Lower lobe of right lung (tissue), 2 donors: ENCODE measurements at regions not wholly inside any gene's neighbourhood (a gene's known extent, or its start where the extent isn't known, plus 50 kb on each side); places are given as distances from the start of the nearest gene placed in this dataset.

Experiments used
- ATAC-seq, 2 donors: fragments of 200-7000 bp; cut with Tn5 transposase; one replicate each; pipeline ENCODE4 v1.9.1; 2020 to 2022; ENCODE audit warnings: mild to moderate bottlenecking in 2 of 2, moderate library complexity in 2 of 2
- DNase-seq: peaks from one replicate; pipeline ENCODE4 v3.0.0-alpha.2; 2020
- H3K27ac ChIP-seq: fragments of 200-600 bp; one replicate; pipeline ENCODE4 v1.8.0; 2022
- H3K27me3 ChIP-seq: fragments of 200-600 bp; one replicate; pipeline ENCODE4 v1.8.0; 2022; ENCODE audit warnings: low read depth
- H3K36me3 ChIP-seq: fragments of 200-600 bp; one replicate; pipeline ENCODE4 v1.8.0; 2022; ENCODE audit warnings: mild to moderate bottlenecking
- H3K4me1 ChIP-seq: fragments of 200-600 bp; one replicate; pipeline ENCODE4 v1.8.0; 2022
- H3K4me3 ChIP-seq: fragments of 200-600 bp; one replicate; pipeline ENCODE4 v1.8.0; 2022; ENCODE audit warnings: mild to moderate bottlenecking
- H3K9me3 ChIP-seq: fragments of 200-600 bp; one replicate; pipeline ENCODE4 v1.8.0; 2022
- intact Hi-C: fragments of 100-400 bp; cut with DNase I; formaldehyde crosslinking; loops from one replicate; pipeline ENCODE4 v1.11.0; 2022
- TF ChIP-seq, protein P1 (sequence below): fragments of 200-600 bp; IDR thresholded peaks from one replicate; pipeline ENCODE4 v1.8.0; 2022; ENCODE audit warnings: antibody characterized with exemption, mild to moderate bottlenecking
- donor health status: DM: no; HTN: yes; CAD: no; lungs with severe emphysema.

DNA sequence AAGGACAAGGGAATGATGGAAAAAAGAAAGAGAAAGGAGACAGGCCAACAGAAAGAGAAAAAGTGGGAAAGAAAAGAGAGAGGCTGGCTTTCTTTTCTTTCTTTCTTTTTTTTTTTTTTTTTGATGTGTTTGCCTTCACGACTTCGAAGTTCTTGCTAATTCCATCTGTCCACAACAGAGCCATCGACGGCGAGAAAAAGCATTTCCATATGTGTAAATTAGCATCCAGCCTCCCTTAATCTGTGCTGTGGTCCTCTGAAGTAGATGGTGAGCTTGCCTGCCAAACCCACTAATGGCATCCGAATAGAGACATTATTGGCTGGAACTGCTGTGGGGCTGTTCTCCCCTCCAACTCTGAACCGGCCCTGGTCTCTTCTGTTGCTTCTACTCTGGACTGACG, 997.4 kb downstream of the BCL11B start:
- no peaks in the 10 kb centered on the region for H3K36me3 ChIP-seq
- H3K9me3 ChIP-seq = no peaks in the 10 kb centered on the region
- H3K4me3 ChIP-seq = no peak overlapping the region
- ATAC-seq (no peak), DNase-seq (no peak)
- TF ChIP-seq, protein P1, sequence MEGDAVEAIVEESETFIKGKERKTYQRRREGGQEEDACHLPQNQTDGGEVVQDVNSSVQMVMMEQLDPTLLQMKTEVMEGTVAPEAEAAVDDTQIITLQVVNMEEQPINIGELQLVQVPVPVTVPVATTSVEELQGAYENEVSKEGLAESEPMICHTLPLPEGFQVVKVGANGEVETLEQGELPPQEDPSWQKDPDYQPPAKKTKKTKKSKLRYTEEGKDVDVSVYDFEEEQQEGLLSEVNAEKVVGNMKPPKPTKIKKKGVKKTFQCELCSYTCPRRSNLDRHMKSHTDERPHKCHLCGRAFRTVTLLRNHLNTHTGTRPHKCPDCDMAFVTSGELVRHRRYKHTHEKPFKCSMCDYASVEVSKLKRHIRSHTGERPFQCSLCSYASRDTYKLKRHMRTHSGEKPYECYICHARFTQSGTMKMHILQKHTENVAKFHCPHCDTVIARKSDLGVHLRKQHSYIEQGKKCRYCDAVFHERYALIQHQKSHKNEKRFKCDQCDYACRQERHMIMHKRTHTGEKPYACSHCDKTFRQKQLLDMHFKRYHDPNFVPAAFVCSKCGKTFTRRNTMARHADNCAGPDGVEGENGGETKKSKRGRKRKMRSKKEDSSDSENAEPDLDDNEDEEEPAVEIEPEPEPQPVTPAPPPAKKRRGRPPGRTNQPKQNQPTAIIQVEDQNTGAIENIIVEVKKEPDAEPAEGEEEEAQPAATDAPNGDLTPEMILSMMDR = no peak
- H3K27ac ChIP-seq = no peak overlapping the region
- intact Hi-C loops = no loop called here
- no peaks in the 10 kb centered on the region for H3K27me3 ChIP-seq
- H3K4me1 ChIP-seq = no peaks in the 10 kb centered on the region

DNA sequence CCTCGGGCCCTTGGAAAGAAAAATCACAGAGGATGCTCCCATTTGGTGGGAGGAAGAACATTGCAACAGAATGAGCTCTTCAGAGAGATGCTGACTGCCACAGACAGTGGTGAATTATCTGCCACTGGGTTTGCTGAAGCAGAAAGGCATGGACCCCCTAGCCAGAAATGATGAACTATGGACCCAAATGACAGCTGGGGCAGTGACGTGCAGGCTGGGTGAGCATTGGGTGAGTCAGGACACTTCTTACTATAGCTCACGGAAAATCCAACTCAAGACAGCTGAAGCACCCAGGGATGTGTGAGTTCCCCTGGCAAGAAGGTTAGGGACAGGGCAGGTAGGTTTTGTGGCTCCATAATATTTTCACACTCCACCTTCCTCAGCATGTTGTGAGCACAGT, 993.2 kb downstream of the BCL11B start:
- H3K36me3 ChIP-seq = no peaks in the 10 kb centered on the region
- DNase-seq (no peak), ATAC-seq (no peak)
- no peaks in the 10 kb centered on the region for H3K4me1 ChIP-seq
- no peaks in the 10 kb centered on the region for H3K9me3 ChIP-seq
- H3K27me3 ChIP-seq = no peaks in the 10 kb centered on the region
- intact Hi-C loops = no loop called here
- TF ChIP-seq, protein P1 = no peak
- H3K4me3 ChIP-seq = no peak overlapping the region
- H3K27ac ChIP-seq = no peak overlapping the region

DNA sequence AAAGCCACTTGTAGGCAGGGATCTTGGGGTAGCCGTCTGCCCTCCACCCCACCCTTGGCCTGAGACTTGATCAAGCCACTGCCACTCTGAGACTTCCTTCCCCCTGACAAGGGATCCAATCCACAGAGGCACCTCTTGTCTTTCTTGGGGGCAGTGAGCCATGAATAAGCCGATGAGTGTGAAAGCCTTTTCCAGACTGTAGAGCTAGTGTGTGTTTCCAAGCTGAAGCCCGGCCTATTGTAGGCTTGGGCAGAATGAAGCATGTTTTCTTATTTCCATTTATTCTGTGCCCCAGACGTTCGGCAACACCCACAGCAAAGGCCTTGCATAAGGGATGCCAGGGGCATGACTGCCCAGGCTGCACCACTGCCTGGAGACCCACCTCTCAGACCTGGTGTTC, 991.6 kb downstream of the BCL11B start:
- DNase-seq (no peak), ATAC-seq (no peak)
- H3K4me3 ChIP-seq = no peak overlapping the region
- H3K9me3 ChIP-seq = no peaks in the 10 kb centered on the region
- TF ChIP-seq, protein P1 = no peak
- no peaks in the 10 kb centered on the region for H3K4me1 ChIP-seq
- no peaks in the 10 kb centered on the region for H3K36me3 ChIP-seq
- intact Hi-C loops = no loop called here
- H3K27me3 ChIP-seq = no peaks in the 10 kb centered on the region
- no peak overlapping the region for H3K27ac ChIP-seq

DNA sequence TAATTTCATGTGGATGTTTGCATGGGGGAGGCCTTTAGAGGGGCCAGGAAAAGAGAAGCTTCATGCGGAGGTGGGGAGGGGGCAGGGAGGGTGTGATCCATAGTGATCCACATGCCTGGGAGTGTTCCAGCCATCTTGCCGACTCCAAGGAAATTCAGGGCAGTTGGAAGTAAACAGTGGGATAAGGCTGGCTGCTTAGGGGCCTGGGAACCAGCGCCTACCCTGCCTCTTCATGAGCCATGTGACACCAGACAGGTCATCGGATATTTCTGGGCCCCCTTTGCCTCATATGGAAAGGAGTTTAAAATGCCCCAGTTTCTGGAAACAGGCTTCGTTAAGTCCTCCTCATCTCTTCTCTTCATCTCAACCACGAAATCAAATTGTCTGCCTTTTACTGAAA, 983.2 kb downstream of the BCL11B start:
- Histone ChIP-seq H3K4me3 (no peak overlapping the region), H3K27me3 (no peaks in the 10 kb centered on the region), H3K27ac (no peak overlapping the region), H3K9me3 (no peaks in the 10 kb centered on the region), H3K36me3 (no peaks in the 10 kb centered on the region), H3K4me1 (no peaks in the 10 kb centered on the region)
- intact Hi-C loops = no loop called here
- DNase-seq (no peak), ATAC-seq (no peak)
- TF ChIP-seq, protein P1 = no peak

DNA sequence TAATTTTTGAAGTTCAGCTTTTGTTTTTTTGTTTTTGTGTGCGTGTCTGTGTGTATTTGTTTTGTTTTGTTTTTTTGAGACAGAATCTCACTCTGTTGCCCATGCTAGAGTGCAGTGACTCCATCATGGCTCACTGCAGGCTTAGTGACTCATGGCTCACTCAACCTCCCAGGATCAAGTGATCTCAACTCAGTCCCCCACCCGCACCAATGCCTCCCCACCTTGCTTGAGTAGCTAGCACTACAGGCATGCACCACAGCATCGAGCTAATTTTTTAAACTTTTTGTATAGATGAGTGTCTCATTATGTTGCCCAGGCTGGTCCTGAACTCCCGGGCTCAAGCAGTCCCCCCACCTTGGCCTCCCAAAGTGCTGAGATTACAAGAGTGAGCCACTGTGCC, 981.4 kb downstream of the BCL11B start:
- no peak overlapping the region for H3K4me3 ChIP-seq
- H3K9me3 ChIP-seq = no peaks in the 10 kb centered on the region
- TF ChIP-seq, protein P1 = no peak
- H3K36me3 ChIP-seq = no peaks in the 10 kb centered on the region
- intact Hi-C loops = no loop called here
- no peaks in the 10 kb centered on the region for H3K27me3 ChIP-seq
- no peaks in the 10 kb centered on the region for H3K4me1 ChIP-seq
- DNase-seq = no peak
- no peak overlapping the region for H3K27ac ChIP-seq
- ATAC-seq = no peak

DNA sequence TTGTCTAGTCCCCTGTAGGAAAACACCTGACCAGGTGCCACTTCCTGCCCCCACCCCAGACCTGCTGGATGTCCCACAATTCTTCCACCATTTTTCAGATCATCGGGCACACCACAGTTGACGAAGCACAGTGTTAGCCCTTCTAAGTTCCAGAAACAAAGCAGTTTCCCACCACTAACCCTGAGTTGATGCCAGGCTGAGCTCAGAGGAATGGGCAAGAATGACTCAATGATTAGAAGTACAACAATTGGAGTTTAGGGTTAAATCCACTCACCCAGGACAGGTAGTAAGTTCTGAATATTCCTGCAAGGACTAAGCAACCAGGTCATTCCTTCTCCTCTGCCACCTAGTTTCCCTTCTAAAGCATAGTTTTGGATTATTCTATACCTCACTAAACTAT, 979.8 kb downstream of the BCL11B start:
- no peak for ATAC-seq
- Histone ChIP-seq H3K27me3 (no peaks in the 10 kb centered on the region), H3K4me3 (no peak overlapping the region), H3K9me3 (no peaks in the 10 kb centered on the region), H3K4me1 (no peaks in the 10 kb centered on the region), H3K27ac (no peak overlapping the region), H3K36me3 (no peaks in the 10 kb centered on the region)
- TF ChIP-seq, protein P1 = no peak
- intact Hi-C loops = no loop called here
- DNase-seq = no peak
